GM18873 (cell line): ENCODE measurements at regions not wholly inside any gene's neighbourhood (a gene's known extent, or its start where the extent isn't known, plus 50 kb on each side); places are given as distances from the start of the nearest gene placed in this dataset.

ENCODE experiments used
- ATAC-seq: cut with Tn5 transposase; IDR thresholded peaks from one replicate; pipeline ENCODE4 v1.9.1; 2021; ENCODE audit warnings: mild to moderate bottlenecking, moderate library complexity, moderate number of reproducible peaks; ENCODE audit not compliant: unreplicated experiment, low FRiP score

GRCh38 chr13:67791047-67791446 is 560.9 kb upstream of the PCDH9 start:
- ATAC-seq: no peak

GRCh38 chr13:67776151-67776550 is 546.0 kb upstream of the PCDH9 start:
- no peak for ATAC-seq

GRCh38 chr13:67775359-67775758 is 545.2 kb upstream of the PCDH9 start:
- ATAC-seq: no peak

- ATAC-seq: no peak
Observed at GRCh38 chr13:67772807-67773453, 542.8 kb upstream of the PCDH9 start.

DNA sequence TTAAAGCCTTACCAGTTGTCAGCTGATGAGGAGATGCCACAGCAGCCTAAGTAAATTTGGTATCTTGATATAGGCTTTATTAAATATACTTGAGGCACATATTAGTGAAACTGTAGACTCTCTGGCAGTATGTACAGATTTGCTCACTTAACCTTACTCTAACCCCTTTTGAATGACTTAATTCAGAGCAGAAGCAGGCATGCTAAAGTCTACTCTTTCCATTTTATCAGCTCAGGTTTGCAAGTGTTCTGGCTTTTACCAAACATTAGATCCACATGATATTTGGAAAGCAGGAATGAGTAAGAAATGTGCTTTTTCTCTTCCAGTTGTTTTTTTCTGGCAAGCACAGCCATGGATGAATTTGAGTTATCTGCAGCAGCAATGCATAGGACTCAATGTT is 541.0 kb upstream of the PCDH9 start:
- ATAC-seq: no peak

DNA sequence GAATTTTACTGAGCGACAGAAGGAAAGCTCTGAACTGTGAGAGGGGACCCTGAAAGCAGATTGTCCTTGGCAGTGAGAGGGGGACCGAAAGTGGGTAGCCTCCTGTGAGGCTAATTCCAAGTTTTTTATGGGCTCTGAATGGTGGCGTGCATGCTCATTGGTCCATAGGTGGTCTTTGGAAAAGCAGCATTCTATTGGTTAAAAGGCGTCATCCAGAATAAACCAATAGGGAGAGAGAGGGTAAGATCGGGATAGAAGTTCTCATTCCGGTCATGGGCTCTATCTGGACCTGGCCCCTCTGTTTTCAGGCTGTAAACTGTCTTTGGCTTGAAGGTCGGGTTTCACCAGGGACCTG is 539.8 kb upstream of the PCDH9 start:
- ATAC-seq: no peak

DNA sequence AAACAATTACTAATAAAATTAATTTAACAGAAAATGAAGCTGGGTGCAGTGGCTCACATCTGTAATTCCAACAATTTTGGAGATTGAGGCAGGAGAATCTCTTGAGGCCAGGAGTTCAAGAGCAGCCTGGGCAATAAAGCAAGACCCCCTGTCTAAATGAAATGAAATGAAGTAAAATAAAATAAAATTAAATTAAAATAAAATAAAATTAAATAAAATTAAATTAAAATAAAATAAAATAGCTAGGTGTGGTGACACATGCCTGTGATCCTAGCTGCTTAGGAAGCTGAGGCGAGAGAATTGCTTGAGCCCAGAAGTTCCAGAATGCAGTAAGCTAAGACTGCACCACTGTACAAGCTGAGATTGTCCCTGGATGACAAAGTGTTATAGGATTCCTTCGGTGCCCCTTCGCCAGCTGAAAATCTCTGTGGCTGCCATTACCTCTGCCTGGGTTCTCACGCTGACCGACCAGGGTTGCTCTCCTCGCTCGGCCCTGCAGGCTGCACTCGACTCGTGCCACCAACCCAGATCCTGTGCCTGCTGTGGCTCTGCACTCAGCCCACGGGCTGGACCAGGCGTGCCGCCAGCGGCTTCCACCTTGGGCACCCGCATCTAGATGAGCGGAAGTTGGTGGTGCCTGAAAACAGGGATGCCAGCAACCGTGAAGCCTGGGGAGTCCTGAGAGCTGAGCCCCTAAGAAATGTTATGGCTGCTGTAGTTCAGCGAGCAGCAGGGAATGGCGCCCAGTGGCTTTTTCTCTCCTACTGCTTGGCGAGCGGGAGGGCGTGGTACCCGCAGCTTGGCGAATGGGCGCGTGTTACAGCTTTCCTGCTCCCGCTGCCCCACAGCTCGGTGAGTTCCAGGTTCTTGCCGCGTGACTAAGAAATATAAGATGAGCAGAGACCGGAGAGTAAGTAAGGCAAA is 539.2 kb upstream of the PCDH9 start:
- ATAC-seq: no peak

DNA sequence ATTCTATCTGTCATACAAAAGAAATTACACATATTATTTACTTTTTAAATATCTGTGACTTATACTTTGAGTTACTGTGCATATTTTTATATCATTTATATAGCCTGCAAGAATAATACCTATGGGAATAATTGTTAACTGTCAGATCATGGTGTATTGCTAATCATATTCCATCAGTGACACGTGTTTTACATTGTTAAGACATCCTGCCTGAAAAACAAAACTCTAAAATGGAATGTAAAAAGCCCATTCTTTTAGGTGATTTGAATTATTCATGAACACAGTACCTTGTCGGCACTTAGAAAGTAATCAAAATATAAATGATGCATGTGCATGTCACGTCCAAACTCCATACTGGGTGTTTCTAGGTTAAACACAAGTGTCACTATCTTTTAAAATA is 533.8 kb upstream of the PCDH9 start:
- ATAC-seq: no peak

GRCh38 chr13:67763384-67763783 is 533.2 kb upstream of the PCDH9 start:
- ATAC-seq: no peak

GRCh38 chr13:67758975-67759374 is 528.8 kb upstream of the PCDH9 start:
- ATAC-seq: no peak

- no peak for ATAC-seq
Observed at GRCh38 chr13:67754012-67754411, 523.9 kb upstream of the PCDH9 start.

DNA sequence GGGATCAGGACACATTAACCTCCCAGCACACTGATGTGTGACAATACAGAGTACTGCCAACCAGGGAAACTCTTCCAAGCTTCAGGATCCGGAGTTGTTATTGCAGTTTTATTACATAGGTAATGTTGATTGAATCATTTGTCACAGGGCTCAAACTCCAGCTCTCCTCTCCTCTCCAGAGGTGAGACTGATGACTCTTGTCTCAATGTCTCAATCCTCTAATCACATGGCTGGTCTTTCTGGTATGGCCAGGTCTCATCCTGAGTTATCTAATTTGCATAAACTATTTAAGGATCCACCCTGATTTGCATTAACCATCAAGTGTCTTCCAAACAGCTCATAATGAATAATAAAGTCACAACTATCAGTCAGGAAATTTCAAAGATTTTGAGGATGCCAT is 522.6 kb upstream of the PCDH9 start:
- no peak for ATAC-seq

- ATAC-seq: no peak
Observed at GRCh38 chr13:67742478-67742877, 512.3 kb upstream of the PCDH9 start.

- no peak for ATAC-seq
Observed at GRCh38 chr13:67740871-67741535, 510.9 kb upstream of the PCDH9 start.

GRCh38 chr13:67736646-67737420 is 506.7 kb upstream of the PCDH9 start:
- no peak for ATAC-seq

GRCh38 chr13:67735651-67736050 is 505.5 kb upstream of the PCDH9 start:
- ATAC-seq: no peak

- no peak for ATAC-seq
Observed at GRCh38 chr13:67726979-67727378, 496.8 kb upstream of the PCDH9 start.

DNA sequence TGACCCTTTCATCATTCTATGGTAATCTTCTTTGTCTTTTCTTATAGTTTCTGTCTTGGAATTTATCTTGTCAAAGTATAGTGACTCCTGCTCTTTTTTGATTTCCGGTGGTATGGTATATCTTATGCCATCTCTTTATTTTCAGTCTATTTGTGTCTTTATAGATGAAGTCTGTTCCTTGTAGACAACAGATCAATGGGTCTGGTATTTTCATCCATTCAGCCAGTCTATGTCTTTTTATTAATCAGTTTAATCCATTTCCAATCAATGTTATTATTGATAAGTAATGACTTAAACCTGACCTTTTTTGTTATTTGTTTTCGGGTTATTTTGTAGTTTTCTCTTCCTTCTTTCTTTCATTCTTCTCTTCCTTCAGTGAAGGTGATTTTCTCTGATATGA is 495.9 kb upstream of the PCDH9 start:
- no peak for ATAC-seq

DNA sequence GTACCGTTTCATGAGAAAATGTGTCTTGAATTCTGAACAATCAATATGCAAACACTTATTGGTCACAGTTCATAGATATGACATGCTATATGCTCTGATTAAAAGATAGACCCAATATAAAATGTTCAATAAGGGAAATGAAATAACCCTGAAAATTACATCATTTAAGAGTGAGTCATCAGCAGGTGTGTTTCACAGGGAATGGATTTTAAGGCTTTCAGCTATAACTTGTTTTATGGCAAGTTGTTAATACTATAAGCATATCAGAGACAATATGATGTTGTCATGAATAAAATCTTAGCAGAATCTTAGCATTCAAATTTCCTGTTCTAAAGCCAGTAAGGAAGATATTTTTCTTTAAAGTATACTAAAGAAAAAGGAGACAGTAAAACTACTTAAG is 483.4 kb upstream of the PCDH9 start:
- no peak for ATAC-seq

DNA sequence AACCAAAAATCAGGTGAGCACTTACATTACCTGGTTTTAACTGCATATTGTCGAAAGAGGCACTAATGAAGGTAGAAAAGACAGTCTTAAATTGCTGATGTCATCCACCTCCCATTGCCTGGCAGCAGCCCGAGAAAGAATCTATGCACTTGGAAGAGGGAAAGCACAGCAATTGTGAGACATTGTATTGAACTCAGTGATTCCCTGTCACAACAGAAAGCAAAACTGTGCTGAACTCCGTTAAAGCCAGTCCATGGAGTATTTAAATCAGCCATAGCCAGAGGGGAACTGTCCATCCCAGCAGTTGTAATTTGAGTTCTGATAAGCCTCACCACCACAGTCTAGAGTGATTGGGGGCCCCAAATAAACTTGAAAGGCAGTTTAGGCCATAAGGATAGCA is 466.6 kb upstream of the PCDH9 start:
- no peak for ATAC-seq

GRCh38 chr13:67664502-67664901 is 434.4 kb upstream of the PCDH9 start:
- no peak for ATAC-seq
